ENCODE measurements at regions not wholly inside any gene's neighbourhood (a gene's known extent, or its start where the extent isn't known, plus 50 kb on each side); places are given as distances from the start of the nearest gene placed in this dataset.

DNA sequence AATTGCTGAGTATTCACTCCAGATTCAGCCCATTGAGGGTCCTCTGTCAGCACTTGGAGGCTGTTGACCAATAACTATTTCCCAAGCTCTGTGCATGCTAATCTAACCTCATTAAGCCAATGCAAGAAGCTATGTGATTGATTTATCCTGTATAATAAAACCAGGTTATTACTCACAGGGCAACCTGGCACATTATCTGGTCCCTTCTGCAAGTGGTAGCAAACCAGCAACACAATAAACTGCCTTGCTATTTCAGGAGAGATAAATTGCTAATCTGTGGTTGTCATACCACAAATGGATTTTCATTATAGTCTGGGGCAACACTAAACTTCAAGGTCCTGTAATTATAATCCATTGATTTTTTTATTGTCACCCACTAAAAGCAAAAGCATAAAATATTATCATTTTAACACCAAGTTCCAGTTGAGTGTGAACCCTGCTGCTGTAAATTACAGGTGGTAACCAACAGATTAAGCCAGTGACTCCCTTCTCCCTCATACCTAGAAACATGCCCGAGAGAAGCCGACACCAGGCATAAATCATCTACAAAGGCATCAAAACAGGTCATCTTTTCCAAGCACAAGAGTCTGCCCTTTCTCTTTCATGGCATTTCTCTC lies 51.1 kb upstream of the SOX9 start:
- H3K9ac ChIP-seq (ENCODE audit: low read length) = no peak overlapping the region
- no peaks in the 10 kb centered on the region for H4K20me1 ChIP-seq (ENCODE audit: insufficient read depth, low read length)
- H3K9me3 ChIP-seq (ENCODE audit: low read length) = no peaks in the 10 kb centered on the region
- H3K27ac ChIP-seq (ENCODE audit: low read depth, low read length, poor library complexity, severe bottlenecking) = no peak overlapping the region
- H3K27me3 ChIP-seq (ENCODE audit: insufficient read depth, low read length) = no peaks in the 10 kb centered on the region
- H3K36me3 ChIP-seq (ENCODE audit: insufficient read depth, low read length) = no peaks in the 10 kb centered on the region
- no peaks in the 10 kb centered on the region for H3K9me2 ChIP-seq (ENCODE audit: low read depth, low read length)
- no peaks in the 10 kb centered on the region for H3K79me2 ChIP-seq (ENCODE audit: insufficient read depth, low read length)
- no peaks in the 10 kb centered on the region for H3K4me1 ChIP-seq (ENCODE audit: insufficient read depth, low read length, severe bottlenecking)
- H3K4me2 ChIP-seq (ENCODE audit: low read length) = no peak overlapping the region
- H3K4me3 ChIP-seq (ENCODE audit: low read depth, low read length, poor library complexity, severe bottlenecking) = no peak overlapping the region
- no peak for TF ChIP-seq EZH2 (IDR thresholded peaks at IDR 0.05; ENCODE audit: borderline replicate concordance, low read length)
- no peak for TF ChIP-seq CTCF (IDR thresholded peaks at IDR 0.05; ENCODE audit: low read length)
- H3F3A ChIP-seq (ENCODE audit: insufficient read depth, low read length) = no peaks in the 10 kb centered on the region
- no peak overlapping the region for H2AFZ ChIP-seq (ENCODE audit: low read length)

Measured in OCI-LY1 (cell line).